NCI-H1436 (cell line): ENCODE measurements at regions not wholly inside any gene's neighbourhood (a gene's known extent, or its start where the extent isn't known, plus 50 kb on each side); places are given as distances from the start of the nearest gene placed in this dataset.

Source experiments
- DNase-seq: peaks from one replicate; lab custom pipeline; 2025; lab: John Stamatoyannopoulos, UW

DNA sequence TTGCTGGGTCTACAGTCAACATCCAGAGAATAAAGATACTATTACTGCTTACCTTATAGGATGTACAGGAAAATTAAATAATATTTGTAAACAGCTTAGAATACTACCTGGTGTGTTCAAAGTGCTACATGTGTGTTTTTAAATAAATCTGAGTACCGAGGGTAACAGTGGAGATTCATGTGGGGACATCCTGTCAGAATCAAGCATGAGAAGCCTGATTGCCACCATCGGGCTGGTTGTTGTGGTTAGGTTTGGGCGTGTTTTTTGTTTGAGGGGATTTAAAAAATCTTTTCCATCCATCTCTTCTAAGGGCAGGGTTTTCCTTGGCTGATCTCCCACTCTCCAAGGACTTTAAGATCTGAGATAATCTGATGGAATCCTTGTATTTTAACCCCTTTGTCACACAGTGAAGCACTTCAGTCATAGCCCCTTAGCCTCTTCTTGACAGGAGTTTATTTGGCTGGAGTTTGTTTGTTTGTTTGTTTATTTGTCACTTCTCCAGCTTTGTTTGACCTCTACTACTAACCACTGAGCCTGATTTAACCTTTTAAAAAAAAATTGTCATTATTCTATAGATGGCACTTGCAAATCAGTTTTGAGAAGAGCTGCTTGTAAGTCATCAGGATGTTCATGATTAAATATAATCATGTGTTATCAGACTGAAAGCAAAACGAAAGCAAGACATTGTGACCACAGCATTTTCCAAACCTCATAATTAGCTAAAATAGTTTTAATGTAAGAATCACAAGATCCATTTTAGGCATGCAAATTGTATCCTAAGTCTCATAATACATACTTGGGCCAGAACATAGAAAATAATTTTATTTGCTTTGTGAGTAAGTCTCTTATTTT lies 72.8 kb upstream of the RARB start:
- DNase-seq: no peak

DNA sequence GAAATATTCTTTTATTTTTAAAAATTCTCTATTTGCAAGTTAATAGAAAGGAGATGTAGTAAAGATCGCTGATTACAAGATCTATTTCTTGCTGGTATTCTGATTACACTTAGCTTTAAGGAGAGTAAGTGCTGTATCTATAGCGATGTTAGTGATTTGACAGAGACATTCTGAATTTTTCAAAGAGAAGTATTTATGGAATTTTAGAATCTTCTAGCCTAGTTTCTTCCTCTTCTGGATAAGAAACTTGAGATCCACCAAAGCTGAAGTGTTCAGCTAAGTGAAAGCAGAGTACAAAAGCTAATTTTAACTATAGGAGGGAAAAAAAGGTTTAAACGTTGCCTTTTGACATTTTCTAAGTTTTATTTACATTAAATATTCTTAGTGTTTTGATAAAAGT lies 72.1 kb upstream of the RARB start:
- no peak for DNase-seq

DNA sequence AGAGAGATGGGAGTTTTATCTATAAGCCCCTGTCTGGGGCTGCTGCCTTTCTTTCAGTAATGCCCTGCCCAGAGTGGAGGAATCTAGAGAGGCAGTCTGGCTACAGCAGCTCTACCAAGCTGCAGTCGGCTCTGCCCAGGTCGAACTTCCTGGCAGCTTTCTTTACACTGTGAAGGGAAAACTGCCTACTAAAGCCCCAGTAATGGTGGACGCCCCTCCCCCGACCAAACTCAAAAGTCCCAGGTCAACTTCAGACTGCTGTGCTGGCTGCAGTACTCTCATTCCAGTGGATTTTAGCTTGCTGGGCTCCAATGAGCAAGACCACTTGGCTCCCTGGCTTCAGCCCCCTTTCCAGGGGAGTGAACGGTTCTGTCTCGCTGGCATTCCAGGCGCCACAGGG lies 65.9 kb upstream of the RARB start:
- DNase-seq: no peak

DNA sequence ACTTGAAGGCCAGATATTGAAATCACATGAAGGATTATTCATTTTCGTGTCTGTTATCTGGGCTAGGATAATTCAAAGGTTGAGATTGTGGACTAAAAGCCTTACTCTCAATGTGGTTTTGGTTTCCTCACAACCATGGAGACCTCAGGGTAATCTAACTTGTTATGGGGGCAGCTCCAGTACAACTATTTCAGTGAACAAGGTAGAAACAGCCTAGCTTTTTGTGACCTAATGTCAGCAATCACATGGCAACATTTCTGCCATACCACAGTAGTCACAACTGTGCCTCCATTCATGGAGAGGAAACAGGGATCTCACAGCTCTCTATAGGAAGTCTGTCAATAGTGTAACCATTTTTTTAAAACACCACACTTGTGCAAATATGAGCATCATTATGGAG lies 62.4 kb upstream of the RARB start:
- DNase-seq: no peak

DNA sequence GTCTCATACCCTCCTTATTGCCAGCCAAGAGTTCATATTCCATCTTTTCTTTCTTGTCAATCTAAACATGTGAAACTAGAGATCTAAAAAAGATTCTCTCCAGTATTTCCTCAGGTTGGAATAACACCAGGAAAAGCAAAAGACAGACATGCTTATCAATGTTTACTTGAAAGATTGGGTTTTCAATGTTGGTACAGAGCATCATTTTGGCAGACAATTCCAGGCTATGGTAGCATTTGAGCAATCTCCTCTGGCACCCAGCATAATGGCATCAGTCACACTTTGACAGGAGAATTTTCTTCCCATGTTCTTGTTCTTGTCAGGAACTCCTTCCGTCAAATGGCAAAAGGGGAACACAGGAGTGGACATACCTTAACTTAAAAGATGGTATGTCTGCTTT lies 61.0 kb upstream of the RARB start:
- DNase-seq: no peak

DNA sequence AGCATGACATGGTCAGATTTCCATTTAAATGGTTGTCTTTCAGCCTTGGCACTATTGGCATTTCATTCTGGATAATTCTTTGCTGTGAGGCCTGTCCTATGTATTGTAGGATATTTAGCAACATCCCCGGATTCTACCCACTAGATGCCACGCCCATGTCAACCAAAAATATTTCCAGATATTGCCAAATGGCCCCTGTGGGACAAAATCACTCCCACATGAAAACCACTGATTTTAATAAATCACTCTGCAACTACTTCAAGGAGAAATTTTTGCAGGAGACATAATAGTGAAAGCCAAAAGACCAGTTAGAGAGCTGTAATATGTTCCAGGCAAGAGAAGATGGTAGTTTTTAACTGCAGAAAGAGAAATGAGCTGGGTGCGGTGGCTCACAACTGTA lies 55.9 kb upstream of the RARB start:
- no peak for DNase-seq

DNA sequence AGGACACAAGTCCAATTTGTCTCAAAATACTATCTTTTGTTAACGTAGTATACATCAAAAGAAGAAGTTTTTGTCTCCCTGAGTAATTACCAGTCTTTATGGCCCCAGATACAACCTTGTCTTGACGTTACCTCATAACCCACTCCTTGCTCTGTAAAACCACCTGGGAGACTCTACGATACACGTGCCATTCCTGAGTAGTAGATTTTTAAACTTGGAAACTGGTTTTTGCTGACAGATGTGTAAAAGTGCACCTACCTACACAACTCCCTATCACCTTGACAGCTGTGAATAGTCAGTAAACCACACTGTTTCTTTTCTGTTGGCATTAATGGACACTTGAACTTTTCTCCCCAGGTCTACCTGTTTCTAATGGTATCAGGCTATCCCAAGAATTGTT lies 51.7 kb upstream of the RARB start:
- no peak for DNase-seq

DNA sequence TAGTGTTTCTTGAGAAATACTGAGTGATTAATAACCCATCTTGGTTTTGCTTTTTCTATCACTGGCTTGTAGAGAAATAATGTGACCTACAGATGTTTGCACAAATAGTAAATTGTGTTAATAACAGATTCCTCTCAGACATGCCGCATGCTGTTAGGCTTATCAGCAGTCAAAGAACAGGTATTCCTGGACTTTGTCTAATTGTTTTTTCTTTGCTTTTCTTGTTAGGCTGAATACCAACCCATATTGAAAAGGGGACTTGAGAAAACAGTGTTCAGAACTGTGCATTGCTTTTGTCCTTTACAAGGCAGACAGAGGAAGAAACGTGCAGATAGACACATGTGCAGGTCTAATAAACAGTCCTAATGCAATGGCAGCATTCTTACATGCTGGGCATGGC lies 51.0 kb upstream of the RARB start:
- DNase-seq: no peak
